ENCODE measurements at regions not wholly inside any gene's neighbourhood (a gene's known extent, or its start where the extent isn't known, plus 50 kb on each side); places are given as distances from the start of the nearest gene placed in this dataset.

- DNase-seq (ENCODE audit: low read depth, low spot score): no peak
- H3K4me3 ChIP-seq (ENCODE audit: low read depth, low read length): no peak overlapping the region
- TF ChIP-seq CTCF (IDR thresholded peaks at IDR 0.05; ENCODE audit: low read depth, low read length): no peak
- H3K27ac ChIP-seq (ENCODE audit: low read depth, low read length): no peak overlapping the region
- H3K9me3 ChIP-seq (ENCODE audit: control insufficient read depth, insufficient read depth, low read length): no peaks in the 10 kb centered on the region
- CTCF ChIA-PET: no interaction called here
- H3K27me3 ChIP-seq (ENCODE audit: control insufficient read depth, insufficient read depth, low read length): no peaks in the 10 kb centered on the region
- POLR2A ChIA-PET: no interaction called here
Measured at GRCh38 chr13:64546371-64546770, 2683.8 kb downstream of the PCDH9 start.

DNA sequence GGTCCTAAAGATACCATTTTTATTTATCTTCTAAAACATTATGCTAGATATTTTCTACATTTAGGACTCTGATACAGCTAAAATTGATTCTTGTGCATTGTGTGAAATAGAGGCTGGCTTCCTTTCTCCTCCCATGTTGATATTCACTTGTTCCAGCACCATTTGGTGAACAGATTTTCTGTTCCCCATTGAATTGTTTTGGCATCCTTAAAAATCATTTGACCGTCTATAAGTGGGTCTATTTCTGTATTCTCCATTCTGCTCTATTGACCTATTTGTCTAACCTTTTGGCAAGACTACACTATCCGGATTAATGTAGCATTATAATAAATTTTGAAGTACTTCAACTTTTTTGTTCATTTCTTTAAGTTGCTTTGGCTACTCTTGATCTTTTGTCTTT is 2689.2 kb downstream of the PCDH9 start:
- H3K27ac ChIP-seq (ENCODE audit: low read depth, low read length): no peak overlapping the region
- POLR2A ChIA-PET: no interaction called here
- DNase-seq (ENCODE audit: low read depth, low spot score): no peak

DNA sequence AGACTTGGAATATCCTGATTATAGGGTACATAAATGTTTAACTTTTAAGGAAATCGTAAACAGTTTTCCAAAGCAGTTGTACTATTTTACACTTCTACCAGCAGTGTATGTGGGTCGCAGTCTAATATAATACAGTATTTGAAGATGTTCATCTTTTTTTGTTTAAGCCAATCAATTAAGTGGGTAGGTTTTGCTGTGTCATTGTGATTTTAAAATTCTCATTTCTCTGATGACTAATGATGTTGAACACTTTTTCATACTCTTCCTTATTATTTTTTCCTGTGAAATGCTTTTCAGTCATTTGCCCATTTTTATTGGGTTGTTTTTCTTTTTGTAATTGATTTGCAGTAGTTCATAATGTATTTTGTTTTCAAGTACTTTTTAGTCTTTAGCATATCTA is 2689.7 kb downstream of the PCDH9 start:
- Histone ChIP-seq H3K9me3 (ENCODE audit: control insufficient read depth, insufficient read depth, low read length) (no peaks in the 10 kb centered on the region), H3K27ac (ENCODE audit: low read depth, low read length) (no peak overlapping the region), H3K27me3 (ENCODE audit: control insufficient read depth, insufficient read depth, low read length) (no peaks in the 10 kb centered on the region), H3K4me3 (ENCODE audit: low read depth, low read length) (no peak overlapping the region)
- ChIA-PET POLR2A (no interaction called here), CTCF (no interaction called here)
- TF ChIP-seq CTCF (IDR thresholded peaks at IDR 0.05; ENCODE audit: low read depth, low read length): no peak
- no peak for DNase-seq (ENCODE audit: low read depth, low spot score)

More for the DNA sequence above, 2689.2 kb downstream of the PCDH9 start:
- Histone ChIP-seq H3K4me3 (ENCODE audit: low read depth, low read length) (no peak overlapping the region), H3K27me3 (ENCODE audit: control insufficient read depth, insufficient read depth, low read length) (no peaks in the 10 kb centered on the region), H3K9me3 (ENCODE audit: control insufficient read depth, insufficient read depth, low read length) (no peaks in the 10 kb centered on the region)
- CTCF ChIA-PET: no interaction called here
- TF ChIP-seq CTCF (IDR thresholded peaks at IDR 0.05; ENCODE audit: low read depth, low read length): no peak

DNA sequence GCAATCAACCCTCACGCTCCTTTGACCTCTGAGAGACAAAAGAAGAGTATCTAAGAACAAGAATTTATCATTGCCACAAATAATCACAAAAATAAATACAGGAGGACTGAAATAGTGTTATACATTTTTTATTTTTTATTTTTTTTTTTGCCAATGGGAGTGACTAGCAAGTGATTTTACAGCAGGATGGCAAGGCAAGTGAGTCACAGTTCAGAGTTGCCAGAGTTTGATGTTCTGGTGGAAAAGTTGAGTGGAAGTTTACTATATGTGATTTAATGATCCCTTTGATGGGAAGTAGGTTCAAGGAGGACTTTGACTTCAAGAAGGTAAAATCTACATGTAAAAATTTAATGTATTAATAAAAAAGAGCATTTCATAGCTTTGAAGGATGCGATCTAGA is 2691.4 kb downstream of the PCDH9 start:
- no peak overlapping the region for H3K27ac ChIP-seq (ENCODE audit: low read depth, low read length)
- no peak for TF ChIP-seq CTCF (IDR thresholded peaks at IDR 0.05; ENCODE audit: low read depth, low read length)
- ChIA-PET POLR2A (no interaction called here), CTCF (interaction anchor here (1.0 kb wide), 1 partner anchor 8 kb away, joined by 3 read pairs; no protein-coding TSS in a partner anchor)
- H3K4me3 ChIP-seq (ENCODE audit: low read depth, low read length): no peak overlapping the region
- no peaks in the 10 kb centered on the region for H3K27me3 ChIP-seq (ENCODE audit: control insufficient read depth, insufficient read depth, low read length)
- no peaks in the 10 kb centered on the region for H3K9me3 ChIP-seq (ENCODE audit: control insufficient read depth, insufficient read depth, low read length)
- DNase-seq (ENCODE audit: low read depth, low spot score): no peak

GRCh38 chr13:64534302-64534701 is 2695.8 kb downstream of the PCDH9 start:
- DNase-seq (ENCODE audit: low read depth, low spot score): no peak
- Histone ChIP-seq H3K4me3 (ENCODE audit: low read depth, low read length) (no peak overlapping the region), H3K9me3 (ENCODE audit: control insufficient read depth, insufficient read depth, low read length) (no peaks in the 10 kb centered on the region), H3K27ac (ENCODE audit: low read depth, low read length) (no peak overlapping the region), H3K27me3 (ENCODE audit: control insufficient read depth, insufficient read depth, low read length) (no peaks in the 10 kb centered on the region)
- POLR2A ChIA-PET: no interaction called here
- no peak for TF ChIP-seq CTCF (IDR thresholded peaks at IDR 0.05; ENCODE audit: low read depth, low read length)
- CTCF ChIA-PET: no interaction called here

Data from AG04450 (cell line).